NCI-H1048 (cell line): ENCODE measurements at regions not wholly inside any gene's neighbourhood (a gene's known extent, or its start where the extent isn't known, plus 50 kb on each side); places are given as distances from the start of the nearest gene placed in this dataset.

ENCODE experiments used
- DNase-seq: peaks from one replicate; lab custom pipeline; 2025; lab: John Stamatoyannopoulos, UW

DNA sequence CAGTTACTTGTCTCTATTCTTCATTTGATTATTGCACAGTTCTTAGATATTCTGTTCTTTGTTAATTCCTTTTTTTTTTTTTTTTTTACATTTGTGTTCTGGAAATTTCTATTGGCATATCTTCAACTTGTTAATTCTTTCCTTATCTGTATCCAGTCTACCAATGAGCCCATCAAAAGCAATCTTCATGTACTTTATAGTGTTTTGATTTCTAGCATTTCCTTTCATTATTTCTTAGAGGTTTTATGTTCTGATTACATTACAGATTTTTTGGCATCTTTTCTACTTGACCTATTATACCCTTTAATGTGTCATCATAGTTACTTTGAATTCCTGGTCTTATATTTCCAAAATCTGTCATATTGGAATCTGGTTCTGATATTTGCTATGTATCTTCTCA, 2194.8 kb downstream of the PCDH9 start:
- no peak for DNase-seq

DNA sequence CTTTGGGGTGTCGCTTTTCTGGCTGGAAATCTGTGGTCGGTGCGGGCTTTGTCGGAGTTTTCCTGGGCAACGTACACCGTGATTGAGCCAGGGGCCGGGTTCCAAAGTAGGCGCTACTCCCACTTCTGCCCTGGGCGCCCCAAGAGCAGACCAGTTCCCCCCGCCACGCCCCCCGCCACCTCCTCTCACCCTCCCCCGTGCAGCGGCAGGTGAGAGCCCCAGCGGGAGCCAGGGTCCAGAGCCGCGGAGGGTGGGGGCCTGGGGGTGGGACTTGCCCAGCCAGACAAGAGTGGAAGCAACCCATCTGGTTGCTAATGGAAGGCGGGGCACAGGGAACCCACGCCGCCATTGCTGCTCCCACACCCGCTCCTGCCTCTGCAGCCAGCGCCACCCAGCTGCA, 2195.9 kb downstream of the PCDH9 start:
- DNase-seq = no peak

DNA sequence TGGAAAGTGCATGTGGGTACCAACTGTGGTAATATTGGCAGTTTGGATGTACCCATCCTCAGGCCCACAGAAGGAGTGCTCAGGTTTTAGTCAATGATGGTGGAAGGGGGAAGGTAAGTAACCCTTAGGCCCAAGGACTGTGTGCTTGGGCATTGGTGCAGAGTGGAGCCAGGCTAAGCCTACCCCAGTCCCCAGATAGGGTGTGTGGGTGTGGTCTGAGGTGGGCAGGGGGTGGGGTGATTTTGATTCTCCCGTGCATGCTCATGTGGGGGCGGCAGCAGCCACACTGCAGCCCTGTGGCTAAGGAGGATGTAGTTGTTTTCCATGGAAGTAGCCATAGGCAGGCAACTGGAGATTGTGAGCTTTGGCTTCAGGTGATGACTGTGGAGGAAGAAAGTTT, 2197.3 kb downstream of the PCDH9 start:
- no peak for DNase-seq

DNA sequence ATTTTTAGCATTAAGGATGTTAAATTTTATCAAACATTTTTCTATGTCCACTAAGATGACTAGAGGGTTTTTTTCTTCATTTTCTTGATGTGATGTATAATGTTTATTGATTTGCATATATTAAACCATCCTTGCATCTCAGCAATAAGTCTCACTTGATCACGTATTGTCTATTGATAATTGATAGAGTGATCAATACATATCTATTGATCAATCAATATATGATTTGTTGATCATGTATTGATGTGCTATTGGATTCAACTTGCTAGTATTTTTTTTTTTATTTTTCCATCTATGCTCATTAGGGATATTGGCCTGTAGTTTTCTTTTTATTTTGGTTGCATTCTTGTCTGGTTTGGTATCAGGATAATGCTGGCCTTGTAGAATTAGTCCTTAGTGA, 2202.0 kb downstream of the PCDH9 start:
- DNase-seq = no peak

DNA sequence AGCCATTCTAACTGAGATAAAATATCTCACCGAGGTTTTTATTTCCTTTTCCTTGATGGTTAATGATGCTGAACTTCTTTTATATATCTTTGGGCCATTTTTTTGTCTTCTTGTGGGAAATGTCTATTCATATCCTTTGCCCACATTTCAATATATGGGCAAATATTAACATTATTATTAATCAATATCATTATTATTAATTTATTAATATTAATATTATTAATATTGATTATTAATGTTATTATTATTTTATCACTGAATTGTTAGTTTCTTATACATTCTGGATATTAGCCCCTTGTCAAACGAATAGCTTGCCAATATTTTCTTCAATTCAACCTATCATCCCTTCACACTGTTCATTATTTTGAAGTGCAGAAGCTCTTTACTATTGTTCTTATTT, 2203.6 kb downstream of the PCDH9 start:
- no peak for DNase-seq

DNA sequence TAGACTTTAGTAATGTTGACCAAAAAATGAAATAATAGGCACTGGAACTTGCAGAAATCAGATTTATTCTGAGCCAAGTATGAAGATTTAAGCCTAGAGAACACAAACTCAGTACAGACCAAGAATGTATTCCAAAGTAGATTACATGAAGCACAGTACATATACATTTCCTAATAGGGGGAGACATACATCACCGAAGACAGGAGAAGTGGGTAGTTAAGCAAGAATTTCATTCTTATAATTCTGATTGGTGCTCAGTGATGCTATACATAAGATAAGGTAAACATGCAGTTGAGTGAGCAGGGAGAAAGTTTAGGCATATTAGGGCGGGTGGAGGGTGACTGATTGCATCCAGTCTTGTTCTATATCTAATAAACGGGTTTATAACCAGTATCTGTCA, 2218.8 kb downstream of the PCDH9 start:
- no peak for DNase-seq

DNA sequence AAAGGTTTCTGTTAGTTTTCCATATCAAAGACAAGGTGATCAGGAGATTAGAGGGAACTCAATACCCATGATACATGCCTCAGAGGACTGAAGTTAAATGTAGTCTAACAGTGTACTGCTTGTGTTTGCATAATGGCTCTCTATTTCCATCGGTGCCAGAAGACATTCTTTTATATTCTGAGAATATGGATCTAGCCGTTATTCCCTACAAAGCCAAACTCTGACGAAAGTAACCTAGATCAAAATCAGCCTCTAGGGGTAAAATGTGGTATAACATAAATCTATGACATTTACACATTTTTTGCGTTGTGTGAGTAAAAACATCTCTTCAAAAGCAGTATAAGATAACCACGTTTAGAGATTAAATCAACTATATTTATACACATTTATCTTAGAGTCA, 2232.7 kb downstream of the PCDH9 start:
- no peak for DNase-seq

DNA sequence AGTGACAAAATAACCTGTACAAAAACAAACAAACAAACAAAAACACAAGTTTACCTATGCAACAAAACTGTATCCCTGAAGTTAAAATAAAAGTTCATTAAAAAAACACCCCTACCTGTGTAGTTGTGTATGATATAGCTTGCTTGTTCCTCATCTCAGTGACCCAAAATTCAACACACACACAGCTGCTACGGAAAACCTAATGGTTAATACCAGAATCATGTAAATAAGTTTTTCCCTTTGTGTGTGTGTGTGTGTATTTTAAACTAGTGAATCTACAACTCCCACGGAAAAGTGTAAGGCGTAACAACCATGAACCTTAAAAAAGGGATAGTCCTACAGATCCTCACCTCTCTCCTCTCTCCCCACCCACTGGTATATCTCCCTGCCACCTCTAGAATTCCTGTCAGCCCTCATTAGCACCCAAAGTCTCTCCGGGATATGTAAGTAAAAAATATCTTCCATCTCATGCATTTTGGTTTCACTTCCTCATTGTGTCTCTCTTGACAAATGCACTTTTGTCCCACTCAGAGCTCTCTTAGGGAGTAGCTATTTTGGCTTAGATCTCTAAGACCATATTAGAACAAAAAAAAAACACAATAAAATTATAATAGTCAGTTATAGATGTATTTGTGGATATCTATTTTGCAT, 2236.5 kb downstream of the PCDH9 start:
- DNase-seq = no peak

DNA sequence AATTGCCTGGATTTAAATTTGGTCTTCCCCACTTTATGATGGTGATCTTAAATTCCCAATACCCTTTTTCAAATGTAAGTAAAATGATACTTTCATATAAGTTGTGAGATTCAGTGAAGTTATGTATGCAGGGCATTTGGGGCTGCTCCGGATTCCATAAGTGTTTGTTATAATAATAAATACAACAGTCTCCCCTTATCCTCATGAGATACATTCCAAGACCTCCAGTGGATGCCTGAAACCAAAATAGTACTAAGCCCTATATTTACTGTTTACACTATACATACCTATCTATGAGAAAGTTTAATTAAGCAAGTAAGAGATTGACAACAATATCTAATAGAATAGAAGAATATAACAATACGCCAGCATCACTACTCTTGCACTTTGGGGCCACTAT, 2237.8 kb downstream of the PCDH9 start:
- DNase-seq = no peak

DNA sequence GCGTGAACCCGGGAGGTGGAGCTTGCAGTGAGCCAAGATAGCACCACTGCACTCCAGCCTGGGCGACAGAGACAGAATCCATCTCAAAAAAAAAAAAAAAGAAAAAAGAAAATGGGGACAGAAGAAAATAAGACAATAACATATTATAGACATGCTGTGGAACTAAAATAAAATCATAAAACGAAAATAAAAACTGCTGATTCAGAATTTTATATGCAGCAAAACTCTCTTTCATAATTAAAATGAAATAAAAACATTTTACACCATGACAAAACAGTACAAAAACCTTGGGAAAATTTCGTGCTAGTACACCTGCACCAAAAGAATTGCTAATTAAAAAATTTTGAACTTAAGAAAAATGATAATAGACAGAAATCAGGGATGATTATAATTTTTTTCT, 2245.1 kb downstream of the PCDH9 start:
- DNase-seq = no peak

DNA sequence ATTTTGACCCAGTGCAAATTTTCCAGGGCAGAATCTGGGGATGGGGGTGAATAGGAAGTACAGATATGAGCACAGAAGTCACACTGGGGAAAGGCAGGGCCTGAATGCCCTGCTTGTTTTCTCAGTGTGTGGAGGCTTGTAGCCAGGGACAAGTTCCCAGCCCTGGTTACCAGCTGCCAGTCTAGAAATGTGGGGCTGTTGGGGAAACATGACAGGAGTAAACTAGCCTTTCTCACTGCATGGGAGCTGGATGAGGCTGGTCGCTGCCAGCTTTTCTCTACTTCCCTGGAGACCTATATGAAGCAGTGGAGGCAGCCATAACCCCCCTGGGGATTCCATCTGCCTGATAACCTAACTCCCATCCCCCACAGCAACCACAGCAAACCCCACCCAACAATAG, 2267.7 kb downstream of the PCDH9 start:
- DNase-seq = no peak

DNA sequence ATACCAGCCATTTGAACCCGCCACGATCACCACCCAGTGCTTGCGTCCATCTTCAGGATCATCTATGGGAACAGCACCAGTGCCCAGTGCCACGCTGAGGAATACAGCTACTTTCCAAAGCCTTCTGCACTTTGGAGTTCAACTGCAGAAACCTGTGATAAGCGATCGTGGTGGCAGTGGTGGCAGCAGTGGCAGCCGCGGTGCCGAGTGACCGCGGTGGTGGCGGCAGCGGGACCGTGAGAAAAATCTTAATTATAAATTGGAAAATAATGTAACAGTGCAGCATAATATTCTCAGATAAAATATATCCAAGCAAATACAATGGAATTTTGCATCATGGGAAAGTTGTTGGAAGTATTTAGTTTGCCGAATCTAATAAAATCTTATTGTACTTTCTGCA, 2270.9 kb downstream of the PCDH9 start:
- no peak for DNase-seq

DNA sequence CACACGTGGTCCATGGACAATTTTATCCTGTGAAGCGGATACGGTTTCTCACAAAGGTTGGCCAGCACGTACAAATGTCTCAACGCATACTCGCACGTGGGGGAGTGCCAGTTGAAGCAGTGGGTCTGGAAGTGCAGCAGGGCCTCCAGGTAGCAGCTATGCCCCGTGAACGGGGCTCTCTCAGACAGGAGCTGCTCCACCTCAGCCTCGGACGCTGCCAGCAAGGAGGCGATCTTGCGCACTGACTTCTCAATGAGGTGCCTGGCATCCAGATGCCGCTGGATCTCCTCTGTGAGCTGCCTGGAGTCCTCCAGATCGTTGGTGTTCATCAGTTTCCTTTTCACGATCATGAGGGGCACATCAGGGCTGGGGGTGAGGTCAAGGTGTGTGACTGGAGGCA, 2272.0 kb downstream of the PCDH9 start:
- no peak for DNase-seq

DNA sequence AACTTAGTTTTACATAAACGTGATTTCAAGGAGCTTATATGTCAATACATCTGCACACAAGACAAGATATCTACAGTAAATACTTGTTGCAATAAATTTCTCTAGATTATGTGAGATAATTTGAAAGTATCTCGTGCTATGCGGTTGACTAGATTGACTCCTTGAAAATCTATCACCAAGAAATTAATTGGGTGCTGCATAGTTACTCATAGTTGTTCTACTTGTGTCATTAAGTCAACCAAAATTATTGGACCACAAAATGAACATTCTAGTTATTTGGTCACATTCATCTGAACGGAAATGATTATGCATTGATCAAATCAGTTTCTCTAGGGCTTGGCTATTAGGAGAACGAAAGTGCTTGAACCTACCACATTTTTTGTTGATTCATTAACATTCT, 2291.5 kb downstream of the PCDH9 start:
- DNase-seq = no peak

DNA sequence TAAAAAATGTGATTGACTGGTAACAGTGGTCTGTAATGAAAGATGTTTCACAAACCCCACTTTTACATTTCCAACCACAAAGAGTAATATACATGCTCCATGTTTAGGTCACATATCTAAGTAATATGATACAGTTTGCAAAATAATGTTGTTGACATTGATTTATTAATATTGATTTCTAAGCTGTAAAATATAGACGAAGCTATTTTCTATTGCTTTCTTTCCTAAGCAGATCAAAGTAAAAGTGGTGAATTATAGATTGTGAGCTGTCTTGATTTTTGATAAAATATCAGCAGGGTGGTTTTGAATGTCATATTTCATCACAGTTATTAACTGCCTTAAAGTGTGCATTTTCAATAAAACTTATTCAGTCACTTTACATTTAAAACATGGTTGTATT, 2292.8 kb downstream of the PCDH9 start:
- DNase-seq = no peak

DNA sequence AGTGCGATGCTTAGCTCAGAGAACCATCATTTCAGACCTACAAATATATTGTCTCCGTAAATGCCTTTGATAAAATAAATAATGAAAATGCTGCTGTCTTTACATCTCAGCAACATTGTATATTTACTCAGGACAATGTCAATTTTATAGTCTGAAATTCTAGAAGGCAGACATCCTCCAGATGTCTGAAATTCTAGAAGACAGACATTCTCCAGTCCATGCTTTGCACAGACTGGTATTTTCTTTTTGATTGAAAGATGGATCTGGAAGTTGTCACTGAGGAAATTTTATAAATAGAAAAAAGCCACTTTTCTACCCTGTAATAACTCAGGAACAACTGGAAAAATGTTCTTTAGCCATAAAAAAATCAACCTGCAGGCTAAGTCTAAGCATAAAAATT, 2293.3 kb downstream of the PCDH9 start:
- no peak for DNase-seq

DNA sequence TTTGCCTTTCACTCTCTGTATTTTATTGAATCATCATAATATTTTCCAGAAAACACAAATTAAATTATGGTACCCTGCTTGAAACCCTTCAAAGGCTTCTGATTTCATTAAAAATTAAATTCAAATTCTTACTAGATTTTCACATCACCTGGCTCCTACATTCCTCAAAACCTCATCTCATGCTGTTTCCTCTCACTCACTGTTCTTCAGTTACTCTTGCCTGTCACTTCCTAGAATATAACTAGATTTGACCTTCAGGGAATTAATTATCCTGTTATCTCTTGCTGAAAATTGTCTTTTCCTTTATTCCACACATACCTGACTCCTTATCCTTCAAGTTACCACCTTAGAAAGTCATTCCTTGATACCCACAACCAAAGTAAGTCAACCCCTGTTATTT, 2294.7 kb downstream of the PCDH9 start:
- DNase-seq = no peak

DNA sequence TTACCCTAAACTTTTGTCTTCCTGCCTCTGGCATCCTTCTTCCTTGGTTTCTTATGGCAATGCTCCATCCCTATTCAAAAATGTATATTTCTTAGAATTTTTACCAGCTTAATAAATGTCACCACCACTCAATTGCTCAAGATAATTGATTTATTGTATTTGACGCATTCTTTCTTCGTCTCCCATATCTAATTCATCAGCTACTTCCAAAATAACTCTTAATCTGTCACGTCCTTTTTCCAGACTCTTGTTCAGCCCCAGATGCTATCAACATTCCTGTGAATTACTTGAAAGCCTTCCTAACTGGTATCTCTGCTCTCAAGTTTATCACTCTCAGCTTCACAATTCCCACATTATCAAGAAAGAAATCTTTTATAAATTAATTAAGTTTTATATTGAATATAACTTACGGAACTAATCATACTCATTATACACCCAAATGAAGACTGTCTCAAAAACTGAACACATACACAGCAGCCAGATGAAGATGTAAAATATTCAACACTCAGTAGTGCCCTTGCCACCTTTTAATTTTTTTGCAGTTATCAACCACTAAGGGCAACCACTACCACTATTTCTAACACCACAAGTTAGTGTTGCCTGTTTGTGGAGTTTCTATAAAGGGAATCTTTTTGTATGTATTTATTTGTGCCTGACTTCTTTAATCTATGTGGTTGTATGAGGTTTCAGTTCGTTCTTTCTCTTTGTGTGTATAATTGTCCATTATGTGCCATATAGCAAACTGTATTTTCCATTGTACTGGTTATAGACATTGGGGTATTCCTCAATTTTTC, 2295.4 kb downstream of the PCDH9 start:
- DNase-seq = no peak

DNA sequence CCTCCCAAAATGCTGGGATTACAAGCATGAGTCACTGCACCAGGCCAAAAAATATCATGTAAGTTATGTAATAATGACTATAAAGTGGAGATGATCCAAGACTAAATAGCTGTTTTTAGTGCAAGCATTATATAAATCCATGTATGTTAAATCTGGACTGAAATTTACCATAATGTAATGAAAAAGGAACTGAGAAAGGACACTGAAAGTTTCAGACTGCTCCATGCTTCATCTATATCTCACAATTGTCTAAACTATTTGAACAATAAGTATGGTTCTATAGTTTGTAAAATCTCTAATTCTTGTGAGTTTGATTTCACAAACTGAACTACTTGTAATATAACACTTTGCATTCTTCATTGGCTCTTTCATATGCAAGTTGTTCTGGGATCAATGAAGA, 2299.5 kb downstream of the PCDH9 start:
- no peak for DNase-seq

DNA sequence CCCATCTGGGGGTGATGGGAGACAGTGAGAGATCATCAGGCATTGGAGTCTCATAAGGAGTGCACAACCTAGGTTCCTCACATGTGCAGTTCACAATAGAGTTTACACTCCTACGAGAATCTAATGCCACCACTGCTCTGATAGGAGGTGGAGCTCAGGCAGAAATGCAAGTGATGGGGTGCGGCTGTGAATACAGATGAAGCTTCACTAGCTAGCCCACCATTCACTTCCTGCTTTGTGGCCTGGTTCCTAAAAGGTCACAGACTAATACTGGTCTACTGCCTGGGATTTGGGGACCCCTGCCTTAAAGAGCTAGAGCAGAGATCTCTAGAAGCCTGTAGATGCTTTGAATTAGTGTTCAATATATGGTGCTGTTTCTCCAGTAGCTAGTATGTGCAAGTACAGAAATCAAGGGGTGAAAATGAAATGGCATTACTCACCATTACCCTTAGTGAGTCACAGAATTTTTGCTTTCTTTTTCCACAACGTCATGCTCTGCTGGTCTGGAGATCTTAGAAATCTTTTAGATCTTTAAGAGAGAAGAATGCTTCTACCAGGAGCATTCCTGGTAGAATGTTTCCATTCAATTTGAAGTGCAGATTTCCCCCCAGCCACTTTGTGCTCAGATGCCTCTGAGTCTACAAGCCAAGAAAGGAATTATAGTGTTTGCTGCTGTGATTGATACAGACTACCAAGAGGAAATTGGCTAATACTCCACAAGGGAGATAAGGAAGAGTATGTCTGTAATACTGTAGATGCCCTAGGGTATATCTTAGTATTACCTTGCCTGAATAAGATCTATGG, 2301.2 kb downstream of the PCDH9 start:
- no peak for DNase-seq

DNA sequence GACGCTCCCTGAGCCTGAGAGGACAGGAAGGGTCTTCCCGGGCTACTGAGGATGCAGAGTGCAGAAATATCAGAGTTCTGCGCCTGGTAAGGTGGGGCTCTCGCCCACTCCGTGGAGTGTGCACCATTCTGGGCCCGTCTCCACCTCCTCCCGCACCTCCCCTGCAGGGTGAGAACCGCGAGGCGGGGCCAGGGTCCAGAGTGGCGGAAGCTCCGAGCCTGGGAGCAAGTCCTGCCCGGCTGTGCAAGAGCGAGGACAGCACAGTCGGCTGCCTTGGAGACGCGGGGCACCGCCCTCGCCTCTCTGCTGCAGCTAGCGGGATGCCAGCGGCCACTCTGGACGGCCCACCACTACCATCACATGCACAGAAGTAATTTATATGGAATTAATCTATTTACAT, 2304.4 kb downstream of the PCDH9 start:
- no peak for DNase-seq

DNA sequence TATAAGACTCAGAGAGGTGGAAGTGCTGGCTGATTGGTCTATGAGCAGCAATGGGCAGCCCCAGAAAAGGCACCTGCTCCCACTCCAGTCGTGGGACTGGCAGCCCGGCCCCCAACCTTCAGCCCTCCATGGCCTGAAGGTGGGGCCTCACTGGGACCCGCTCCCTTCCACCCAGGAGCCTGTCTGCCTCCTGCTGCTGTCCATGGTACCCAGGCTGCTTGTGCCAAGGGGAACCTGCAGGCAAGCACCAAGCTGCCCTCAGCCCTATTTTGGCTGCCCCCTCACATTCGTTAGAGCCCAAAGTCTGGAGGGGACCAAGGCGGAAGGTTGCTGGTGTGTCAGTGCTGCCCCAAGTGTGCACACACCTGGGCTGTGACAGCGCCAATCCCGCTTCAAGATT, 2304.9 kb downstream of the PCDH9 start:
- no peak for DNase-seq

DNA sequence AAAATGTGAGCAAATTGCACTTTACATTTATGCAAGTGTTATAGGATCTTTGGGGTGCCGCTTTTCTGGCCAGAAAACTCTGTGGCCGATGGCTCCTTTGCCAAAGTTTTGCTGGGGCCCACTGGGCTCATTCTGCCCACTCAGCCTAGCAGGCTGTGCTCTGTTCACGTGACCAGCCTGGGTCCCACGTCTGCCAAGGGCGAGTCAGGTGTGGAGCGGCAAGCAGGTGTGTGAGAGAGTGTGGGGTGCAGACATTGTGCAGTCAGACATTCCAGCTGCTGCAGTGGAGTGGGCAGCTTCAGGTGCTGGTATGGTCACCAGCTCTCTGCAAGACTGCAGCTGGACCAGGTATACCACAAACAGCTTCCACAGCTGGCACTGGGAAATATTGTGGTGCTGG, 2305.7 kb downstream of the PCDH9 start:
- DNase-seq = no peak
